Transverse colon (tissue), 4 donors: ENCODE measurements at regions not wholly inside any gene's neighbourhood (a gene's known extent, or its start where the extent isn't known, plus 50 kb on each side); places are given as distances from the start of the nearest gene placed in this dataset.

Experiments
- DNase-seq: peaks from one replicate; pipeline ENCODE4 v3.0.0-alpha.2; 2019
- H3K27ac ChIP-seq, 4 donors: fragments of 200-600 bp; sonication (generic); 2 replicates each; pipeline ENCODE4 v1.5.1; 2016 to 2018; ENCODE audit warnings: inconsistent platforms in 4 of 4
- H3K27me3 ChIP-seq: fragments of 200-600 bp; sonication (generic); 2 replicates; pipeline ENCODE4 v1.5.1; 2017; ENCODE audit warnings: inconsistent platforms
- H3K36me3 ChIP-seq, 4 donors: fragments of 200-600 bp; sonication (generic); 2 replicates each; pipeline ENCODE4 v1.5.1; 2017 to 2019; ENCODE audit warnings: inconsistent platforms in 4 of 4
- H3K4me1 ChIP-seq, 4 donors: fragments of 200-600 bp; sonication (generic); 2 replicates each; pipeline ENCODE4 v1.5.1; 2017 to 2020; ENCODE audit warnings: inconsistent platforms in 4 of 4
- H3K4me3 ChIP-seq, 4 donors: fragments of 200-600 bp; sonication (generic); 1 replicate in 1 of 4; 2 replicates in 3 of 4; pipeline versions ENCODE4 v1.5.1 to v1.6.1; 2017 to 2019; ENCODE audit warnings: inconsistent platforms in 4 of 4
- H3K9me3 ChIP-seq, 2 donors: fragments of 200-600 bp; sonication (generic); 2 replicates each; pipeline ENCODE4 v1.5.1; 2017 to 2019; ENCODE audit warnings: inconsistent platforms in 2 of 2
- EP300 ChIP-seq: sonication (generic); formaldehyde crosslinking; IDR thresholded peaks from one replicate; pipeline ENCODE4 v1.6.1; 2017; ENCODE audit warnings: antibody characterized with exemption, low read depth
- POLR2A ChIP-seq: fragments of 450-650 bp; IDR thresholded peaks from one replicate; pipeline ENCODE4 v1.6.1; 2016; ENCODE audit warnings: antibody characterized with exemption, mild to moderate bottlenecking, moderate library complexity
- POLR2AphosphoS5 ChIP-seq, 3 donors: sonication (generic); formaldehyde crosslinking; IDR thresholded peaks; one replicate each; pipeline ENCODE4 v1.6.1; 2016; ENCODE audit warnings: antibody characterized with exemption in 3 of 3
- WGBS, 2 donors: methylation state at CpG; one replicate each; pipeline ENCODE4 v1.1.5; 2018; ENCODE audit warnings: low coverage in 1 of 2; 5-methylcytosine and 5-hydroxymethylcytosine counted together
- in situ Hi-C, 4 donors: fragments of 200-750 bp; cut with MboI; loops; one replicate each; pipeline versions ENCODE4 v1.15.0 to v1.15.1; 2017; ENCODE audit warnings: low sequenced_read_pairs in 3 of 4, low pct_ligation_motif_present in 1 of 4, low pct_unique_long_range_greater_than_20kb in 1 of 4
- intact Hi-C: fragments of 100-400 bp; cut with DNase I; formaldehyde crosslinking; loops from one replicate; pipeline ENCODE4 v1.15.1; 2023; ENCODE audit warnings: low total_unique reads
- TF ChIP-seq, protein P1 (sequence below), 5 experiments: fragments of 200-600 bp in 3 of 5; fragments of 450-650 bp in 2 of 5; sonication (generic) in 3 of 5; IDR thresholded peaks; 1 replicate in 2 of 5; 2 replicates in 3 of 5; pipeline ENCODE4 v1.5.1; 2016 to 2017; ENCODE audit warnings: antibody characterized with exemption in 5 of 5, inconsistent platforms in 3 of 5, mild to moderate bottlenecking in 2 of 5, moderate library complexity in 1 of 5

DNA sequence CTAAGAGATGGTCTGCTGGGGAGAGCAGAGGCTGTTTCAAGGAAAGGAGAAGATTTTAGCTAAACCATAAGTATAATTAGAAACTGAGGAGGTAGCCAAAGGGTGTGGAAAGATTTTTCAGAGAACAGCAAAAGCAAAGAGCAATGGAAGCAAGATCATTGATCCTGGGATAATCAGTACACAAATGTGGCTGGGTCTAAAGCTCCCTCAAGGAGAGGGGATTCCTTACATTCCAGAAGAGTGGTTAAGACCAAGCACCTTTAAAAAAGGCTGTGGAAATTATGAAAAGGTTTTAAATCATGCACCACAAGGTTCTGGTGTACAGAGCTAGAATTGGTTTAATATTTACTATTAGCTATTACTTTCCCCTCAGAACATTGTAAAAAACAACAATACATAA lies 246.0 kb upstream of the UBE2E3 start:
- intact Hi-C loops = no loop called here

DNA sequence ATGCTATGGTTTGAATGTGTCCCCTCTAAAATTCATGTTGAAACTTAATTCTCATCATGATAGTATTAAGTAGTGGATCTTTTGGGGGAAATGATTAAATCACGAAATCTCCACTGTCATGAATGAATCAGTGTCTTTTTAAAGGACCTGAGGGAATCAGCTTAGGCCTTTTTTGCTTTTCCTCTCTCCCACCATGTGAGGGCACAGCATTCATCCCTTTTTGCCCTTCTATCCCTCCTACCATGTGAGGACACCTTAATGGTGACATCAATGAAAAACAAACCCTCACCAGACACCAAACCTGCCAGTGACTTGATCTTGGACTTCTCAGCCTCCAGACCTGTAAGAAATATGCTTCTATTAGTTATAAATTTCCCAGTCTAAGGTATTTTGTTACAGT lies 247.1 kb upstream of the UBE2E3 start:
- in situ Hi-C loops = no loop called here
- no peaks in the 10 kb centered on the region for H3K27me3 ChIP-seq

More for the DNA sequence above, 246.0 kb upstream of the UBE2E3 start:
- peaks cover 0 to 6% (median 0%) of the 10 kb centered on the region in 4 donors for H3K4me1 ChIP-seq
- no peak for DNase-seq
- H3K27me3 ChIP-seq = no peaks in the 10 kb centered on the region
- TF ChIP-seq POLR2A (no peak), EP300 (no peak), POLR2AphosphoS5 (IDR thresholded peaks at IDR 0.05) (no peak)
- TF ChIP-seq, protein P1, sequence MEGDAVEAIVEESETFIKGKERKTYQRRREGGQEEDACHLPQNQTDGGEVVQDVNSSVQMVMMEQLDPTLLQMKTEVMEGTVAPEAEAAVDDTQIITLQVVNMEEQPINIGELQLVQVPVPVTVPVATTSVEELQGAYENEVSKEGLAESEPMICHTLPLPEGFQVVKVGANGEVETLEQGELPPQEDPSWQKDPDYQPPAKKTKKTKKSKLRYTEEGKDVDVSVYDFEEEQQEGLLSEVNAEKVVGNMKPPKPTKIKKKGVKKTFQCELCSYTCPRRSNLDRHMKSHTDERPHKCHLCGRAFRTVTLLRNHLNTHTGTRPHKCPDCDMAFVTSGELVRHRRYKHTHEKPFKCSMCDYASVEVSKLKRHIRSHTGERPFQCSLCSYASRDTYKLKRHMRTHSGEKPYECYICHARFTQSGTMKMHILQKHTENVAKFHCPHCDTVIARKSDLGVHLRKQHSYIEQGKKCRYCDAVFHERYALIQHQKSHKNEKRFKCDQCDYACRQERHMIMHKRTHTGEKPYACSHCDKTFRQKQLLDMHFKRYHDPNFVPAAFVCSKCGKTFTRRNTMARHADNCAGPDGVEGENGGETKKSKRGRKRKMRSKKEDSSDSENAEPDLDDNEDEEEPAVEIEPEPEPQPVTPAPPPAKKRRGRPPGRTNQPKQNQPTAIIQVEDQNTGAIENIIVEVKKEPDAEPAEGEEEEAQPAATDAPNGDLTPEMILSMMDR (IDR thresholded peaks at IDR 0.05) = no peak
- no peaks in the 10 kb centered on the region for H3K36me3 ChIP-seq
- H3K4me3 ChIP-seq = no peak overlapping the region
- in situ Hi-C loops = no loop called here
- no peaks in the 10 kb centered on the region for H3K9me3 ChIP-seq
- no peak overlapping the region for H3K27ac ChIP-seq

DNA sequence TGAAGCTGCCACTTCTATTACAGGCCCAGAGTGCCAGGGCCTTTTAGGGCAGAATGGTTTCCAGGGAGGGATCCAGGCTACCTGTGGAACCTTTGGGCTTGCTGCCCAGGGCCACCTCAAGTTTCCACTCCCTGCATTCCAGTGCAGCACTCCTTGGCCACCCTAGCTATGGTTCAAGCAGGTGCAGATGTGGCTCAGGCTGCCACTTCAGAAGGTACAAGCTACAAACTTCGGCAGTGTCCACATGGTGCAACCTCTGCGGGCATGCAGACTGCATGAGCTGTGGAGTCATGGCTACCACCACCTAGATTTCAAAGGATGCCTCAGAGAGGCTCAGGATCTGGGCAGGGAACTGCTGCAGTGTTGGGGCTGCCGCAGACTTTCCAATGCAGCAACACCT lies 248.1 kb upstream of the UBE2E3 start:
- Histone ChIP-seq H3K9me3 (no peaks in the 10 kb centered on the region), H3K4me1 (peaks cover 0 to 6% (median 0%) of the 10 kb centered on the region in 4 donors), H3K4me3 (no peak overlapping the region), H3K36me3 (no peaks in the 10 kb centered on the region), H3K27ac (no peak overlapping the region), H3K27me3 (no peaks in the 10 kb centered on the region)
- intact Hi-C loops (no loop called here), in situ Hi-C loops (no loop called here)
- DNase-seq = no peak
- no peak for TF ChIP-seq POLR2A
- no peak for TF ChIP-seq EP300
- TF ChIP-seq, protein P1 (IDR thresholded peaks at IDR 0.05) = no peak
- no peak for TF ChIP-seq POLR2AphosphoS5 (IDR thresholded peaks at IDR 0.05)
- WGBS, 2 donors = 85% methylated on average over 3 of the region's 3 CpGs; no CpG with 5 or more reads in 1 of the 2 donors

More for the DNA sequence above, 247.1 kb upstream of the UBE2E3 start:
- intact Hi-C loops = no loop called here
- no peaks in the 10 kb centered on the region for H3K9me3 ChIP-seq
- no peak for TF ChIP-seq EP300
- TF ChIP-seq POLR2A = no peak
- TF ChIP-seq, protein P1 (IDR thresholded peaks at IDR 0.05) = no peak
- H3K36me3 ChIP-seq = no peaks in the 10 kb centered on the region
- H3K4me3 ChIP-seq = no peak overlapping the region
- 76 to 83% methylated on average over 1 of the region's 1 CpG for WGBS, 2 donors
- H3K27ac ChIP-seq = no peak overlapping the region
- DNase-seq = no peak
- peaks cover 0 to 6% (median 0%) of the 10 kb centered on the region in 4 donors for H3K4me1 ChIP-seq

DNA sequence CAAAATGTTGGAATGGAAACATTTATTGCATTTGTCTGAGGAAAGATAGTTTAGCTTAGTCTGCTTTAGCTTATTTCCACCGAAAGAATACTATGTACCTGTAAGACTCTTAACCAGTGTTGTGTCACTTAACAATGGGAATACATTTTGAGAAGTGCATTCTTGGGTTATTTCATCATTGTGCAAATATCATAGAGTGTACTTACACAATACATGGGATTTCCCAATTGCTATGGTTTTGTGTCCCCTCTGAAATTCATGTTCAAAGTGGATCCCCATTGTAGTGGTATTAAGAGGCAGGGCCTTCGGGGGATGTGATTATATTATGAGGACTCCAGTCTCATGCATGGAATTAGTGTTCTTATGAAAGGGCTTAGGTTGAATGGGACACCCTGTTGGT lies 249.4 kb upstream of the UBE2E3 start:
- in situ Hi-C loops = no loop called here
- intact Hi-C loops = no loop called here
- TF ChIP-seq POLR2A (no peak), POLR2AphosphoS5 (IDR thresholded peaks at IDR 0.05) (no peak), EP300 (no peak)
- TF ChIP-seq, protein P1 (IDR thresholded peaks at IDR 0.05) = no peak
- Histone ChIP-seq H3K4me1 (peaks cover 0 to 6% (median 0%) of the 10 kb centered on the region in 4 donors), H3K36me3 (no peaks in the 10 kb centered on the region), H3K27me3 (no peaks in the 10 kb centered on the region), H3K9me3 (no peaks in the 10 kb centered on the region), H3K4me3 (no peak overlapping the region), H3K27ac (no peak overlapping the region)
- WGBS, 2 donors = 82 to 83% methylated on average over 2 of the region's 2 CpGs
- DNase-seq = no peak
